C4-2B (cell line): ENCODE measurements at regions not wholly inside any gene's neighbourhood (a gene's known extent, or its start where the extent isn't known, plus 50 kb on each side); places are given as distances from the start of the nearest gene placed in this dataset.
"Not testable (repeated sequence)": the region's sequence is repeated elsewhere in the genome, so short reads cannot be mapped to it uniquely, and the experiment has no call there.

Experiments used
- H3K27ac ChIP-seq: fragments of 450-650 bp; 2 replicates; pipeline ENCODE4 v1.5.1; 2017
- CTCF ChIP-seq: fragments of 450-650 bp; conservative IDR thresholded peaks from 2 replicates; pipeline ENCODE4 v1.5.1; 2017; ENCODE audit warnings: mild to moderate bottlenecking
- ZFX ChIP-seq: fragments of 450-650 bp; IDR thresholded peaks from 2 replicates; pipeline ENCODE4 v1.6.1; 2017

DNA sequence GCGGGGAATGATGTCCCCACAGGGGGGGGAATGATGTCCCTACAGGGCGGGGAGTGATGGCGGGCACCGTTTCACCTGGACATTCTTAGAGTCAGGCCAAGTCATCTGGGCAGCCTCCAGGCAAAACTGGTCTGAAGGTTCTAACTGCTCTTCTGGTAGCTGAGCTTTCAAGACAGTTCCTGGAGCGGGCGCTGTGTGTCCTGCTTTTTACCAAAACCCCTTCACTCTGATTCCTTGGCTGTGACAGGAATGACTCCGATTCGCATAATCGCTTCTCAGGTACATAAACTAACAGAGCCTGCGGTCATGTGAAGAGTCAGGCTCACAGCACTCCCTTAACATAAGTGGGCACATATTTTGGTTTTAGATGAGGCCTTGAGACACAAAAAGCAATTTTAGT lies 836.0 kb downstream of the TRIML1 start:
- TF ChIP-seq ZFX (no peak), CTCF (no peak)
- no peak overlapping the region for H3K27ac ChIP-seq

GRCh38 chr4:188976644-188977115 lies 837.4 kb downstream of the TRIML1 start:
- H3K27ac ChIP-seq = peak overlapping the region; percentile 21; the same call in 1 of the 2 replicates

GRCh38 chr4:188977232-188977631 lies 838.0 kb downstream of the TRIML1 start:
- H3K27ac ChIP-seq = not testable (repeated sequence)

More at GRCh38 chr4:188976644-188977115, 837.4 kb downstream of the TRIML1 start:
- TF ChIP-seq ZFX (no peak), CTCF (no peak)

DNA sequence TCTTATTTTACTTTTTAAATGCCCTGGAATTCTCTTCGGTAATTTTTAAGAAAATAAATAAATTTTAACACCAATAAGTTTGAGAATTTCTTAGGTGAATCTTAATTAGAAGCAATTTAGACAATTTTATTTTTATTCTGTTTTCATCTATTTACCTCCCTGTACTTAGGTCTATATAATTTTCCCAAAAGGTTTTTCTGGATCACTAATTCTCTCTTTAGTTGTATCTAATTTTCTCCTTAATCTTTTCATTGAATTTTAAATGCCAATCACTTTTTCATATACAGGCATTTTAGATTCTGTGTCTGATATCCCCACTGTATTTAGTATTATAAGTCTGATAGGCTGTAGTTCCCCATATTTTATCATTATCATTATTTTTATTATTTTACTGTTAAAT lies 845.3 kb downstream of the TRIML1 start:
- H3K27ac ChIP-seq = no peak overlapping the region
- TF ChIP-seq CTCF (no peak), ZFX (no peak)

DNA sequence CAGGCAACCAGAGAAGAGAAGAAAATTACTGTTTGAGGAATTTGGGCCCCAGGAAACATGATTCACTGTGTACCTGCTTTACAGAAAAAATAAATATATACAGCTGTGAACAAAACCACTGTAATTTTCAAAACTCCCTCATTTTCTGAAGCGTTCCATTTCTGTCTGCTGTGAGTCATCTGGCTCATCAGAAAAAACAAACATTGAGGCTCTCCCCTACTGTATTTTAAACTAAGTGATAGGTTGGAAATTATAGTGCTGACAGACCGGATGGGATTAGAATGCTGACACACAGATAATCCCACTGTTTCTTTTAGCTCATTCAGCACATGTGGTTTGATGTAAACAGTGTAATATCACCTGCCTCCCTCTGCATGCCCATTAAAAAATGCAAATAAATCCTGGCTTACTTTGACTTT lies 847.0 kb downstream of the TRIML1 start:
- H3K27ac ChIP-seq = no peak overlapping the region
- no peak for TF ChIP-seq CTCF
- TF ChIP-seq ZFX = no peak

GRCh38 chr4:188987011-188987410 lies 847.8 kb downstream of the TRIML1 start:
- no peak for TF ChIP-seq CTCF
- no peak for TF ChIP-seq ZFX
- H3K27ac ChIP-seq = no peak overlapping the region

GRCh38 chr4:188988131-188988530 lies 848.9 kb downstream of the TRIML1 start:
- no peak for TF ChIP-seq CTCF
- no peak for TF ChIP-seq ZFX
- no peak overlapping the region for H3K27ac ChIP-seq

DNA sequence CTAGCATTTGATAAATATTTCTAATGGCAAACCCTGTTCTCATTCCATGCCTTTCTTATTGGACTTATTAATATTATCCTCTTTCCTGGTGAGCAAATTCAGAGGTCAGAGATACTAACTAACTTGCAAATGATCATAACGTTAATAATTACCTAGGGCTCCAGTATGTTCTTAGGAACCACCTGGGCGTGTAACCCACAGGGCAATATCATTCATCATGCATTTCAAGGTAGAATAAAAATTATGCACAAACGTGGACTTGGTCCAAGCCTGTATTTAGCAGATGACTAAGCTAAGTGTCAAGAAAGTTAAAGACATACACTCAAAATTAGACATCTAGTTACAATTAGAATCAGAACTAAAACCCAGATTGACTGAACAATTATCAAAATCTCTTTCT lies 850.1 kb downstream of the TRIML1 start:
- TF ChIP-seq ZFX (no peak), CTCF (no peak)
- H3K27ac ChIP-seq = no peak overlapping the region
